Smooth muscle cell (in vitro differentiated cells): ENCODE measurements at regions not wholly inside any gene's neighbourhood (a gene's known extent, or its start where the extent isn't known, plus 50 kb on each side); places are given as distances from the start of the nearest gene placed in this dataset.
"Not testable (repeated sequence)": the region's sequence is repeated elsewhere in the genome, so short reads cannot be mapped to it uniquely, and the experiment has no call there.

Experiments
- DNase-seq: peaks from one replicate; lab custom pipeline; 2025; ENCODE audit not compliant: unreplicated experiment; lab: John Stamatoyannopoulos, UW
- H2AFZ ChIP-seq: fragments of 200-600 bp; sonication (generic); 2 replicates; pipeline ENCODE4 v1.6.0; 2016; ENCODE audit warnings: antibody characterized with exemption, low read depth, mild to moderate bottlenecking
- H3F3A ChIP-seq: fragments of 200-600 bp; sonication (generic); 2 replicates; pipeline ENCODE4 v1.6.0; 2017; ENCODE audit warnings: antibody characterized with exemption, low read depth
- H3K27ac ChIP-seq: fragments of 200-600 bp; sonication (generic); 2 replicates; pipeline ENCODE4 v1.5.1; 2016; ENCODE audit warnings: low read depth, mild to moderate bottlenecking
- H3K27me3 ChIP-seq: fragments of 200-600 bp; sonication (generic); 2 replicates; pipeline ENCODE4 v1.6.1; 2016; ENCODE audit warnings: low read depth, mild to moderate bottlenecking
- H3K36me3 ChIP-seq: fragments of 200-600 bp; sonication (generic); 2 replicates; pipeline ENCODE4 v1.5.1; 2016; ENCODE audit warnings: low read depth
- H3K4me1 ChIP-seq: fragments of 200-600 bp; sonication (generic); 2 replicates; pipeline ENCODE4 v1.5.1; 2016; ENCODE audit warnings: low read depth
- H3K4me2 ChIP-seq: fragments of 200-600 bp; sonication (generic); 2 replicates; pipeline ENCODE4 v1.6.0; 2016; ENCODE audit warnings: mild to moderate bottlenecking
- H3K4me3 ChIP-seq: fragments of 200-600 bp; sonication (generic); 2 replicates; pipeline ENCODE4 v1.5.1; 2016; ENCODE audit warnings: mild to moderate bottlenecking
- H3K79me2 ChIP-seq: fragments of 200-600 bp; sonication (generic); 2 replicates; pipeline ENCODE4 v1.6.0; 2016; ENCODE audit warnings: low read depth, mild to moderate bottlenecking
- H3K9ac ChIP-seq: fragments of 200-600 bp; sonication (generic); 2 replicates; pipeline ENCODE4 v1.6.0; 2016; ENCODE audit warnings: low read depth
- H3K9me3 ChIP-seq: fragments of 200-600 bp; sonication (generic); replicated peaks from 2 replicates; pipeline ENCODE4 v1.5.1; 2016; ENCODE audit warnings: low read depth
- H4K20me1 ChIP-seq: fragments of 200-600 bp; sonication (generic); 2 replicates; pipeline ENCODE4 v1.6.0; 2016; ENCODE audit warnings: low read depth
- WGBS: methylation state at CpG from one replicate; pipeline ENCODE4 v1.1.7; 2016; ENCODE audit warnings: low lambda C conversion rate; 5-methylcytosine and 5-hydroxymethylcytosine counted together
- TF ChIP-seq, protein P1 (sequence below): fragments of 200-600 bp; sonication (generic); IDR thresholded peaks from 2 replicates; pipeline ENCODE4 v1.5.1; 2017; ENCODE audit warnings: borderline replicate concordance, mild to moderate bottlenecking, antibody characterized with exemption; ENCODE audit not compliant: insufficient read depth, poor library complexity, severe bottlenecking

DNA sequence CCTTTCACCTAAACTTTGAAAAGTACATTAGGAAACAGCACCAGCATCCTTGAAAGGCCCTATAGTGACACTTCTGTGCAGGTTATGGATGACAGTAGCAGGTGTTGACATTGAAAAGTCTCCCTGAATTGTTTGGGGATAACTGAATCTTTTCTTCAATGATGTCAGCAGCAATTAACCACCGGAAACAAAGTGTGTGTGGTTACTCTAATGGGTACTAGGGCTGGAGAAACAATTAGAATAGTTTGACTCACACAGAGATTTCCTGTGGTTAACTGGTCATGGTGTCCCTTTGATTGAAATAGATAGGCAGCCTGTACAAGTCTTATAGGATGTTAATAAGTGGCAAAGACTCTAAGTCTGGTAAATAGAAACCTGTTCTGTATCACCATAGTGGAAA, 189.1 kb downstream of the TBX18 start:
- Histone ChIP-seq H4K20me1 (no peaks in the 10 kb centered on the region), H3F3A (no peaks in the 10 kb centered on the region)
- 9% methylated on average over 1 of the region's 1 CpG for WGBS

DNA sequence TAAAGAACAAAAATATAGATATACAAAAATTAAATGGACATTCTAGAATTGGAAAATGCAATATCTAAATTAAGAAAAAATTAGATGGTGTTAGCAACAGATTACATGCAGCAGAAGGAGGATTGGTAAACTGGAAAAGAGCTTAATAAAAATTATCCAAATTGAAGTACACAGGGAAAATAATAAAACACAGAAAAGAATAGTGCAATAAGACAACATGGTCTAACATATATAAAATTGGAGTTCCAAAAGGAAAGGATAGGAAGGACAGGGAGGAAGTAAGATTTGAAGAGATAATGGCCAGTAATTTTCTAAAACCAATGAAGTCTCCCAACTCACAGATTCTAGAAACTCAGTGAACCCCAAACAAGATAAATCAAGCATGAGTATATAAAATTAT, 194.5 kb downstream of the TBX18 start:
- no peaks in the 10 kb centered on the region for H3F3A ChIP-seq
- no peak overlapping the region for H2AFZ ChIP-seq
- no peak for DNase-seq
- H3K4me1 ChIP-seq = no peaks in the 10 kb centered on the region
- H3K4me3 ChIP-seq = no peak overlapping the region
- H3K9ac ChIP-seq = no peak overlapping the region
- no peaks in the 10 kb centered on the region for H3K36me3 ChIP-seq
- H3K9me3 ChIP-seq = no peaks in the 10 kb centered on the region
- TF ChIP-seq, protein P1, sequence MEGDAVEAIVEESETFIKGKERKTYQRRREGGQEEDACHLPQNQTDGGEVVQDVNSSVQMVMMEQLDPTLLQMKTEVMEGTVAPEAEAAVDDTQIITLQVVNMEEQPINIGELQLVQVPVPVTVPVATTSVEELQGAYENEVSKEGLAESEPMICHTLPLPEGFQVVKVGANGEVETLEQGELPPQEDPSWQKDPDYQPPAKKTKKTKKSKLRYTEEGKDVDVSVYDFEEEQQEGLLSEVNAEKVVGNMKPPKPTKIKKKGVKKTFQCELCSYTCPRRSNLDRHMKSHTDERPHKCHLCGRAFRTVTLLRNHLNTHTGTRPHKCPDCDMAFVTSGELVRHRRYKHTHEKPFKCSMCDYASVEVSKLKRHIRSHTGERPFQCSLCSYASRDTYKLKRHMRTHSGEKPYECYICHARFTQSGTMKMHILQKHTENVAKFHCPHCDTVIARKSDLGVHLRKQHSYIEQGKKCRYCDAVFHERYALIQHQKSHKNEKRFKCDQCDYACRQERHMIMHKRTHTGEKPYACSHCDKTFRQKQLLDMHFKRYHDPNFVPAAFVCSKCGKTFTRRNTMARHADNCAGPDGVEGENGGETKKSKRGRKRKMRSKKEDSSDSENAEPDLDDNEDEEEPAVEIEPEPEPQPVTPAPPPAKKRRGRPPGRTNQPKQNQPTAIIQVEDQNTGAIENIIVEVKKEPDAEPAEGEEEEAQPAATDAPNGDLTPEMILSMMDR = no peak
- peaks cover 16% of the 10 kb centered on the region for H3K27me3 ChIP-seq
- H3K27ac ChIP-seq = no peak overlapping the region
- H3K4me2 ChIP-seq = no peak overlapping the region
- no peaks in the 10 kb centered on the region for H4K20me1 ChIP-seq
- no peaks in the 10 kb centered on the region for H3K79me2 ChIP-seq

More for the DNA sequence above, 189.1 kb downstream of the TBX18 start:
- DNase-seq = no peak
- Histone ChIP-seq H3K9ac (no peak overlapping the region), H3K4me1 (no peaks in the 10 kb centered on the region), H3K36me3 (no peaks in the 10 kb centered on the region), H2AFZ (no peak overlapping the region), H3K27me3 (peaks cover 6% of the 10 kb centered on the region), H3K9me3 (no peaks in the 10 kb centered on the region), H3K4me3 (no peak overlapping the region), H3K79me2 (no peaks in the 10 kb centered on the region), H3K27ac (no peak overlapping the region), H3K4me2 (no peak overlapping the region)
- TF ChIP-seq, protein P1 = no peak

DNA sequence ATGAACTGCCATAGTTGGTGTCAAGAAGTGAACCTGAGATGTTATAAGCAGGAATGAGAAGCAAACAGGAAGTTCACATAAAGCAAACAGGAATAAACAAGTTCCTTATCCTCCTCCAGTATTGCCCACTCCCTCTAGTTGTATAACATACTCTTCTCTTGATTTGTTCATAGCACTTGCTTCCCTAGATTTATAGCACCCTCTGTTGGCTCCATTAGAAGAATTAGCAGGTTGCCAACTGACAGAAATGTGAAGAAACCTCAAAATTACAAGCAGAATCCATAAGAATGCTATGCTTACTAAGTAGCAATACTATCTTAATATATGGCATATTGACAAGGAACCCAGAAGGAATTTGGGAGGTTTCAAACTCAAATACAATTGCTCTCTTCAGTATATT, 195.4 kb downstream of the TBX18 start:
- H3K9ac ChIP-seq = no peak overlapping the region
- no peaks in the 10 kb centered on the region for H4K20me1 ChIP-seq
- no peaks in the 10 kb centered on the region for H3K36me3 ChIP-seq
- no peak overlapping the region for H3K27ac ChIP-seq
- H3K4me1 ChIP-seq = no peaks in the 10 kb centered on the region
- no peak for DNase-seq
- H3K9me3 ChIP-seq = no peaks in the 10 kb centered on the region
- H3K4me2 ChIP-seq = no peak overlapping the region
- peaks cover 19% of the 10 kb centered on the region for H3K27me3 ChIP-seq
- no peak overlapping the region for H3K4me3 ChIP-seq
- no peak overlapping the region for H2AFZ ChIP-seq
- no peaks in the 10 kb centered on the region for H3K79me2 ChIP-seq
- TF ChIP-seq, protein P1 = no peak
- H3F3A ChIP-seq = no peaks in the 10 kb centered on the region

DNA sequence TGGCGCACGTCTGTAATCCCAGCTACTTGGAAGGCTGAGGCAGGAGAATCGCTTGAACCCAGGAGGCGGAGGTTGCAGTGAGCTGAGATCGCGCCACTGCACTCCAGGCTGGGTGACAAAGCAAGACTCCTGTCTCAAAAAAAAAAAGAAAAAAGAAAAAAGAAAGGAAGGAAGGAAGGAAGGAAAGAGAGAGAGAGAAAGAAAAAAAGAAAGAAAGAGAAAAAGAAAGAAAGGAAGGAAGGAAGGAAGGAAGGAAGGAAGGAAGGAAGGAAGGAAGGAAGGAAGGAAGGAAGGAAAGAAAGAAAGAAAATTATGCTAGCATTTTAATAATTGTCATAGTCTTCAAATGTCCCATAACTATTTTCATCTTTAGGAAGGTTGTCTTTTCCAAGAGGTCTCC, 198.7 kb downstream of the TBX18 start:
- DNase-seq, H3K4me3 ChIP-seq, H3K36me3 ChIP-seq, H3K79me2 ChIP-seq, H3F3A ChIP-seq, H4K20me1 ChIP-seq, H2AFZ ChIP-seq, H3K9ac ChIP-seq, H3K27ac ChIP-seq, H3K9me3 ChIP-seq, H3K4me2 ChIP-seq, H3K4me1 ChIP-seq: not testable (repeated sequence)
- WGBS = 95% methylated on average over 6 of the region's 6 CpGs
- peaks cover 33% of the 10 kb centered on the region for H3K27me3 ChIP-seq
